Amniotic stem cell (primary cell): ENCODE measurements at regions not wholly inside any gene's neighbourhood (a gene's known extent, or its start where the extent isn't known, plus 50 kb on each side); places are given as distances from the start of the nearest gene placed in this dataset.

Source experiments
- DNase-seq: peaks from one replicate; lab custom pipeline; 2025; lab: John Stamatoyannopoulos, UW

DNA sequence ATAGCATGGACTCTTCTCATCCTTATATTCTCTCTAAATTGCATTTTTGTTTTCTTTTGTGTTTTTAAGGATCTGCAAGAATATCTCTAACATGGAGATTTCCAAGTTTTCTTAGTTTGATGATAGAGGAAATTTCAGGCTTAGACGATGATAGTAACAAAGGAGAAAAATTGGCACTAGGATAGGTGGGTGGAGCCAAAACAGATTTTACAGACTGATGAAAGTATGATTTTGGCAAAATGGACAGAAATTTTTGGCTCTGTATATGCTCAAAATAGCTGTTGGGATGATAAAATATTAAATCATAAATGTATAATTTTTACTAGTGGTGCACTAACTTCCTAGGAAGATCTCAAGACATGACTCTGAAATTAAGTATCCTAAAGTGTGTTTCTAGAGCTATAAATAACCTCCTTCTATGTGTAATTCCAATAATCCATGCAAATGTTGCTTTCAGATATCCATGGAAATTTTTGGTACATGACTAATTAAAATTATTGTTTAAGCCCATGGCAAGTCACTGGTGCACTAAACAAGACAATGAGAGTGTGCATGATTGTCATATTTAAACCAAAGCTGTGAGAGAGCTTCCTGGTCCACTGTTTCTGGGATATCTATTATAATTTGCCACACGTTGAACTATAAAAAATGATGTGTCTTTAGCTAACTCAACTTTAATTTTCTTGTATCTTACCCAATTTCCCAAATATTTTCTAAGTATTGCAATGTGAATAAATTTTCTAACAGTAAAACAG lies 55.8 kb upstream of the NBEA start:
- no peak for DNase-seq

DNA sequence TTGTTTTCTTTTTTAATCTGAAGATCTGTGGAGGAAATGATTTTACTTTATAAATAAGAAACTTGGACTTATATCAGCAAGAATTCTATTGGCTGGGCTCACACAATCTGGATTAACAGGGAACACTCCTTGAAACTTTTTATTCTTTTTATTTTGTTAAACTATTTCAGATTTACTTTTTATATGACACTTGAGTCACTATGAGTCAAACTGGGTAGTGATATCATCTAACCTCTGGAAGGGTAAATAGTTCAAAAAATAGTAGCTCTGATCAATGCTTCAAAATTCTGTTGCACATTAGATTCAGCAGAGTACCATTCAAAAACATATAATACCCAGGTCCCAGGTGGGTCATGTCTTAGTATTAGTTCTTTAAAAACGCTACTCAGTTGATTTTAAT lies 55.1 kb upstream of the NBEA start:
- DNase-seq, result no peak
